ENCODE measurements at regions not wholly inside any gene's neighbourhood (a gene's known extent, or its start where the extent isn't known, plus 50 kb on each side); places are given as distances from the start of the nearest gene placed in this dataset.

GRCh38 chr5:124922255-124922975 lies 176.0 kb upstream of the ZNF608 start:
- TF ChIP-seq CTCF (IDR thresholded peaks at IDR 0.05; ENCODE audit: low read depth, low read length, missing input control): no peak
- TF ChIP-seq MAX (IDR thresholded peaks at IDR 0.05): no peak

All from liver (tissue), 2 donors.